ENCODE measurements at regions not wholly inside any gene's neighbourhood (a gene's known extent, or its start where the extent isn't known, plus 50 kb on each side); places are given as distances from the start of the nearest gene placed in this dataset.

GRCh38 chr3:164460851-164461250 is 617.4 kb downstream of the SI start:
- Histone ChIP-seq H3K27ac (ENCODE audit: low read depth, low read length) (no peak overlapping the region), H3K4me1 (ENCODE audit: control insufficient read depth, insufficient read depth, low read length) (peaks cover 3% of the 10 kb centered on the region), H3K9ac (ENCODE audit: extremely low read depth, low read length, poor library complexity, severe bottlenecking) (no peak overlapping the region), H3K36me3 (ENCODE audit: control insufficient read depth, insufficient read depth, low read length) (no peaks in the 10 kb centered on the region), H3K9me3 (ENCODE audit: control insufficient read depth, low read length) (peaks cover 5% of the 10 kb centered on the region), H3K4me3 (ENCODE audit: low read length) (no peak overlapping the region), H3K27me3 (ENCODE audit: control insufficient read depth, insufficient read depth, low read length, poor library complexity, severe bottlenecking) (no peaks in the 10 kb centered on the region)
- TF ChIP-seq CTCF (conservative IDR thresholded peaks at IDR 0.05), result no peak
- Mint-ChIP-seq H3K36me3 (ENCODE audit: low read depth) (no peaks in the 10 kb centered on the region), H3K27ac (no peak overlapping the region), H3K4me1 (peaks cover 15% of the 10 kb centered on the region), H3K27me3 (ENCODE audit: insufficient read depth) (no peaks in the 10 kb centered on the region), H3K4me3 (no peak overlapping the region), H3K9me3 (peaks cover 5% of the 10 kb centered on the region)
- WGBS, 2 experiments (ENCODE audit: insufficient coverage in 1 of 2, insufficient read length in 1 of 2), result 96 to 97% methylated on average over 3 of the region's 3 CpGs
- DNase-seq, result no peak

- Mint-ChIP-seq H3K27ac (no peak overlapping the region), H3K4me3 (no peak overlapping the region), H3K36me3 (ENCODE audit: low read depth) (no peaks in the 10 kb centered on the region), H3K4me1 (peaks cover 16% of the 10 kb centered on the region), H3K9me3 (peaks cover 3% of the 10 kb centered on the region), H3K27me3 (ENCODE audit: insufficient read depth) (no peaks in the 10 kb centered on the region)
- Histone ChIP-seq H3K27ac (ENCODE audit: low read depth, low read length) (no peak overlapping the region), H3K27me3 (ENCODE audit: control insufficient read depth, insufficient read depth, low read length, poor library complexity, severe bottlenecking) (no peaks in the 10 kb centered on the region), H3K4me3 (ENCODE audit: low read length) (peak overlapping the region; percentile 33), H3K9ac (ENCODE audit: extremely low read depth, low read length, poor library complexity, severe bottlenecking) (no peak overlapping the region), H3K36me3 (ENCODE audit: control insufficient read depth, insufficient read depth, low read length) (no peaks in the 10 kb centered on the region), H3K4me1 (ENCODE audit: control insufficient read depth, insufficient read depth, low read length) (peaks cover under 1% of the 10 kb centered on the region), H3K9me3 (ENCODE audit: control insufficient read depth, low read length) (no peaks in the 10 kb centered on the region)
- 79 to 87% methylated on average over 3 to 4 of the region's 4 CpGs for WGBS, 2 experiments (ENCODE audit: insufficient coverage in 1 of 2, insufficient read length in 1 of 2)
- no peak for DNase-seq
- TF ChIP-seq CTCF (conservative IDR thresholded peaks at IDR 0.05), result no peak
Observed at GRCh38 chr3:164459521-164460151, 618.7 kb downstream of the SI start.

GRCh38 chr3:164458986-164459385 is 619.3 kb downstream of the SI start:
- no peak for DNase-seq
- WGBS, 2 experiments (ENCODE audit: insufficient coverage in 1 of 2, insufficient read length in 1 of 2), result 95 to 96% methylated on average over 4 of the region's 4 CpGs
- Histone ChIP-seq H3K36me3 (ENCODE audit: control insufficient read depth, insufficient read depth, low read length) (no peaks in the 10 kb centered on the region), H3K4me1 (ENCODE audit: control insufficient read depth, insufficient read depth, low read length) (peaks cover 2% of the 10 kb centered on the region), H3K27ac (ENCODE audit: low read depth, low read length) (no peak overlapping the region), H3K4me3 (ENCODE audit: low read length) (no peak overlapping the region), H3K27me3 (ENCODE audit: control insufficient read depth, insufficient read depth, low read length, poor library complexity, severe bottlenecking) (no peaks in the 10 kb centered on the region), H3K9ac (ENCODE audit: extremely low read depth, low read length, poor library complexity, severe bottlenecking) (no peak overlapping the region), H3K9me3 (ENCODE audit: control insufficient read depth, low read length) (no peaks in the 10 kb centered on the region)
- Mint-ChIP-seq H3K36me3 (ENCODE audit: low read depth) (no peaks in the 10 kb centered on the region), H3K4me3 (no peak overlapping the region), H3K27me3 (ENCODE audit: insufficient read depth) (no peaks in the 10 kb centered on the region), H3K9me3 (peaks cover 3% of the 10 kb centered on the region), H3K4me1 (peaks cover 18% of the 10 kb centered on the region), H3K27ac (no peak overlapping the region)
- TF ChIP-seq CTCF (conservative IDR thresholded peaks at IDR 0.05), result no peak
